HFFc6 (cell line): ENCODE measurements at regions not wholly inside any gene's neighbourhood (a gene's known extent, or its start where the extent isn't known, plus 50 kb on each side); places are given as distances from the start of the nearest gene placed in this dataset.
A peak's percentile ranks its signal among the peaks of the same experiment; 100 is the strongest.
"Not testable (repeated sequence)": the region's sequence is repeated elsewhere in the genome, so short reads cannot be mapped to it uniquely, and the experiment has no call there.

ENCODE experiments used
- DNase-seq: peaks from one replicate; pipeline ENCODE4 v3.0.0-alpha.2; 2018
- H3K27ac Mint-ChIP-seq: 2 replicates; pipeline ENCODE4 v1.8.0; 2020; ENCODE audit warnings: mild to moderate bottlenecking, mixed read lengths
- H3K27me3 Mint-ChIP-seq: 2 replicates; pipeline ENCODE4 v1.8.0; 2021; ENCODE audit warnings: mild to moderate bottlenecking, moderate library complexity, mixed read lengths; ENCODE audit not compliant: insufficient read depth
- H3K36me3 Mint-ChIP-seq: 2 replicates; pipeline ENCODE4 v1.8.0; 2021; ENCODE audit warnings: low read depth, mixed read lengths
- H3K4me1 Mint-ChIP-seq: 2 replicates; pipeline ENCODE4 v1.8.0; 2020; ENCODE audit warnings: low read depth, mixed read lengths
- H3K4me3 Mint-ChIP-seq: 2 replicates; pipeline ENCODE4 v1.8.0; 2020; ENCODE audit warnings: mild to moderate bottlenecking, moderate library complexity, mixed read lengths
- H3K9me3 Mint-ChIP-seq: 2 replicates; pipeline ENCODE4 v1.8.0; 2020; ENCODE audit warnings: mild to moderate bottlenecking, mixed read lengths
- TF ChIP-seq, protein P1 (sequence below): fragments of 200-600 bp; sonication (generic); IDR thresholded peaks from 2 replicates; pipeline ENCODE4 v1.5.0; 2021; ENCODE audit warnings: antibody characterized with exemption, mild to moderate bottlenecking

DNA sequence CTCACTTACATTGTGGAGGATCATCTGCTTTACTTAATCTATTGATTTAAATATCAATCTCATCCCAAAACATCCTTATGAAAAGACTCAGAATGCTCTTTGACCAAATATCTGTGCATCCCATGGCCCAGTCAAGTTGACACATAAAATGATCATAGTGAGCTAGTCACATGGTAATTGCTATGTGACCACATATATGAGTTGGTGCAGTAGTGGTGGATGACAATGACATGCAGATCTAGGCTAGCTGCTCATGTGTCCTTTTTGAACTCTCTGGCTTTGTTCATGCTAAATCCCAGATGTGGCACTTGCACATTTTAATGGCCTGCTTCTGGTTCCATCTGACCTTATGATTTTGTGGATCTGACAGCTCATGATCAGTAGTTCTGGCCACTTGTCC lies 156.2 kb downstream of the NFKBIZ start:
- TF ChIP-seq, protein P1, sequence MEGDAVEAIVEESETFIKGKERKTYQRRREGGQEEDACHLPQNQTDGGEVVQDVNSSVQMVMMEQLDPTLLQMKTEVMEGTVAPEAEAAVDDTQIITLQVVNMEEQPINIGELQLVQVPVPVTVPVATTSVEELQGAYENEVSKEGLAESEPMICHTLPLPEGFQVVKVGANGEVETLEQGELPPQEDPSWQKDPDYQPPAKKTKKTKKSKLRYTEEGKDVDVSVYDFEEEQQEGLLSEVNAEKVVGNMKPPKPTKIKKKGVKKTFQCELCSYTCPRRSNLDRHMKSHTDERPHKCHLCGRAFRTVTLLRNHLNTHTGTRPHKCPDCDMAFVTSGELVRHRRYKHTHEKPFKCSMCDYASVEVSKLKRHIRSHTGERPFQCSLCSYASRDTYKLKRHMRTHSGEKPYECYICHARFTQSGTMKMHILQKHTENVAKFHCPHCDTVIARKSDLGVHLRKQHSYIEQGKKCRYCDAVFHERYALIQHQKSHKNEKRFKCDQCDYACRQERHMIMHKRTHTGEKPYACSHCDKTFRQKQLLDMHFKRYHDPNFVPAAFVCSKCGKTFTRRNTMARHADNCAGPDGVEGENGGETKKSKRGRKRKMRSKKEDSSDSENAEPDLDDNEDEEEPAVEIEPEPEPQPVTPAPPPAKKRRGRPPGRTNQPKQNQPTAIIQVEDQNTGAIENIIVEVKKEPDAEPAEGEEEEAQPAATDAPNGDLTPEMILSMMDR: no peak
- no peaks in the 10 kb centered on the region; the same call in 1 of the 2 replicates for H3K27me3 Mint-ChIP-seq
- H3K4me3 Mint-ChIP-seq: no peak overlapping the region
- peak overlapping the region; percentile 86; the same call in 1 of the 2 replicates for H3K27ac Mint-ChIP-seq
- peaks cover 21% of the 10 kb centered on the region for H3K36me3 Mint-ChIP-seq
- H3K9me3 Mint-ChIP-seq: peaks cover 18% of the 10 kb centered on the region
- H3K4me1 Mint-ChIP-seq: peaks cover 51% of the 10 kb centered on the region
- no peak for DNase-seq

DNA sequence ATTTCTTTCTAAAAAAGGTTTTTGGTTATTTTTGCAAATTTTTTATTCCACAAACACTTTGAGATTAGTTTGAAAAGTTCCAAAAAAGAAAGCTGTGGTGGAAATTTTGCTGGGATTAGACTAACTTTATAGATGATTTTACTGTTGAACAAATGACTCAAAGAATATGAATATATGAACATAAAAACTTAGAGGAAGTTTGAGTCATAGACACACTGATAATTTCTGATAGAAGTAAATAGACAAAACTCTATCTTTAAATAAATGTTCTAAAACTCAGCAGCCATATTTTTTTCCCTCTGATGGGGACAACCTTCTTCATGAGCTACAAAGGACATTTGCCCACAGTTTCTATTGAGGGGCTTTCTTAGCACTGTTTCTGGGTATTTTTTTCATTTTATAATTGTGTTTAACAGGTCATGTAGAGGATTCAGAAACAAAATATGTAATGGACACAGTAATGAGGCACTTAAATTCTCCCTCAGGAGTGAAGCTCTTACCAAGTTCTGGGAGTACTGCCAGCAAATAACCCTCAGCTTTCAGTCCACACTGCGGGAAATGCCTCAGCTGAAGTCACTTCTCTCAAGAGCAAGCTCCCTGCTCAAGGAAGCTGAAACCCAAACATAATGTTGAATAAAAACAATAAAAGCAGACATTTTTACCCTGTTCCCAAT lies 157.6 kb downstream of the NFKBIZ start:
- DNase-seq: peak; percentile 91
- H3K27me3 Mint-ChIP-seq: no peaks in the 10 kb centered on the region
- peak overlapping the region; percentile 86 for H3K27ac Mint-ChIP-seq
- TF ChIP-seq, protein P1: no peak
- H3K4me1 Mint-ChIP-seq: peaks cover 41% of the 10 kb centered on the region
- H3K36me3 Mint-ChIP-seq: peaks cover 33% of the 10 kb centered on the region
- peak overlapping the region; percentile 45 for H3K4me3 Mint-ChIP-seq
- peaks cover 30% of the 10 kb centered on the region for H3K9me3 Mint-ChIP-seq

DNA sequence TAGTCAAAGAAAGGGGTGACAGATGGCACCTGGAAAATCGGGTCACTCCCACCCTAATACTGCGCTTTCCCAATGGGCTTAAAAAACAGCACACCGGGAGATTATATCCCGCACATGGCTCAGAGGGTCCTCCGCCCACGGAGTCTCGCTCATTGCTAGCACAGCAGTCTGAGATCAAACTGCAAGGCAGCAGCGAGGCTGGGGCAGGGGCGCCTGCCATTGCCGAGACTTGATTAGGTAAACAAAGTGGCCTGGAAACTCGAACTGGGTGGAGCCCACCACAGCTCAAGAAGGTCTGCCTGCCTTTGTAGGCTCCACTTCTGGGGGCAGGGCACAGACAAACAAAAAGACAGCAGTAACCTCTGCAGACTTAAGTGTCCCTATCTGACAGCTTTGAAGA lies 159.1 kb downstream of the NFKBIZ start:
- H3K4me3 Mint-ChIP-seq, DNase-seq, H3K27ac Mint-ChIP-seq, H3K27me3 Mint-ChIP-seq: not testable (repeated sequence)
- Mint-ChIP-seq H3K9me3 (peaks cover 41% of the 10 kb centered on the region), H3K4me1 (peaks cover 41% of the 10 kb centered on the region), H3K36me3 (peaks cover 45% of the 10 kb centered on the region)

DNA sequence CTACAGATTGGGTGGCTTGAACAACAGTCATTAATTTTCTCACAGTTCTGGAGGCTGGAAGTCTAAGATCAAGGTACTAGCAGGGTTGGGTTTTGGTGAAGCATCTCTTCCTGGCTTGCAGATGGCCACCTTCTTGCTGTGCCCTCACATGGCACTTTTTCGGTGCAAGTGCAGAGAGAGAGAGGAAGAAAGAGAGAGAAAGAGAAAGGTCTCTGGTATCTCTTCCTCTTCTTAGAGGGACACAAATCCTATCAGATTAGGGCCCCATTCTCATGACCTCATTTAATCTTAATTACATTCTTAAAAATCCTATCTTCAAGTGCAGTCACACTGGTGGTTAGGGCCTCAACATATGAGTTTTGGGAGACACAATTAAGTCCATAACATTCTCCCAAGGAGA lies 167.1 kb downstream of the NFKBIZ start:
- TF ChIP-seq, protein P1: no peak
- no peaks in the 10 kb centered on the region for H3K27me3 Mint-ChIP-seq
- no peak overlapping the region for H3K27ac Mint-ChIP-seq
- no peak for DNase-seq
- peaks cover 15% of the 10 kb centered on the region for H3K9me3 Mint-ChIP-seq
- no peaks in the 10 kb centered on the region for H3K4me1 Mint-ChIP-seq
- H3K4me3 Mint-ChIP-seq: no peak overlapping the region
- H3K36me3 Mint-ChIP-seq: peaks cover 20% of the 10 kb centered on the region

DNA sequence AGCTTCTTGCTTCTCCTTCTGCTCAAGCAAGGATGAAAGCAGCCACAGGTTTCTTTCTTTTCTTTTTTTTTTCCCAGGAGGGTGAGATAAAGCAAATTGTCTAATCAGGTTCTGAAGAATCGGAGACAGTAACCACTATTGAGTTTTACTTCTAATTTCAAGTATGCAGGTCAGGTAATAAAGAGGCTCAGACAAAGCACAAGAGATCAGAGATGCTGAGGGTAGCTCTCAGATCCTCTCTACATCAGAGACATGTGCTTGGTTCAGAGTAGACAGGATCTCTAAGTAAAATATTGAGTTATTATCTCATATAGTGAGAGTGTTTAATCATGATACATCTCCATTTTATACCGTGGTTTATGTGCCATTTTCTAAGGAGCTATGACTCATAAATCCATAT lies 168.5 kb downstream of the NFKBIZ start:
- no peak overlapping the region for H3K4me3 Mint-ChIP-seq
- H3K27ac Mint-ChIP-seq: no peak overlapping the region
- no peaks in the 10 kb centered on the region for H3K4me1 Mint-ChIP-seq
- peaks cover 6% of the 10 kb centered on the region for H3K9me3 Mint-ChIP-seq
- H3K36me3 Mint-ChIP-seq: peaks cover 12% of the 10 kb centered on the region
- TF ChIP-seq, protein P1: no peak
- no peaks in the 10 kb centered on the region for H3K27me3 Mint-ChIP-seq
- DNase-seq: no peak

DNA sequence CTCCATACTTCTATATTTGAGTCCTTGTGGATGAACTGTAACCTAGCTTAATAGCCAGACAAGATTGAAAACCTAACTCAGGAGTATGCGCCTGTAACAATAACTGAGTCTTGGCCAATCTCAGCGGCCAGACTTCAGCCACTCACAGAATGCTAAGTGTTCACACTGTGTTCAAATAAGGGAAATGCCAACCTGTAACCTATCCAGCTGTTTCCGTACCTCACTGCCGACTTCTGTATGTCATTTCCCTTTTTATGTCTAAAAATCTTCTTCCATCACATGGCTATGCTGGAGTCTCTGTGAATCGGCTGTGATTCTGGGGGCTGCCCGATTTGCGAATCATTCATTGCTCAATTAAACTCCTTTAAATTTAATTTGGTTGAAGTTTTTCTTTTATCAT lies 169.2 kb downstream of the NFKBIZ start:
- H3K4me1 Mint-ChIP-seq: no peaks in the 10 kb centered on the region
- peaks cover 5% of the 10 kb centered on the region; the same call in 1 of the 2 replicates for H3K36me3 Mint-ChIP-seq
- no peaks in the 10 kb centered on the region for H3K9me3 Mint-ChIP-seq
- DNase-seq: no peak
- H3K27ac Mint-ChIP-seq: no peak overlapping the region
- no peaks in the 10 kb centered on the region for H3K27me3 Mint-ChIP-seq
- no peak overlapping the region for H3K4me3 Mint-ChIP-seq
- TF ChIP-seq, protein P1: no peak
